ENCODE measurements at regions not wholly inside any gene's neighbourhood (a gene's known extent, or its start where the extent isn't known, plus 50 kb on each side); places are given as distances from the start of the nearest gene placed in this dataset.

DNA sequence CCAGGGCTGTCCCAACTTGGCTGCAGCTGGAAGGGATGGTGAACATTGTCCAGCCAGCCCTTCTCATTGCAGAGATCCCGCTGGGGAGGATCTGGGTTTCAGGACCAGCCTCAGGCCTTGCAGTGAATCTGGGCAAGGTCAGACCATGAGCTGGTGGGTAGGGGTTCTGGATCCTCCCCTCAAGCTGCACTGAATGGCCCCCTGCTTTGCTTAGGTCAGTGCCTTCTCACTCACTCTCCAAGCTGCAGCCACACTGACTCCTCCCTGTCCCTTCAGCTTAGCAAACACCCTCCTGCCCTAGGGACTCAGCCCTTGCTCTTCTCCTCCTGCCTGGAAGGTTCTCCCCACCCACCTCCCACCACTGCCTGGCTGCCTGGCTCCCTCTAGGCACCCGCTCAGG lies 95.3 kb upstream of the KCNG1 start:
- dilution Hi-C loops (cut with HindIII; ENCODE audit: low sequenced_read_pairs, unreplicated experiment), result no loop called here
- no peaks in the 10 kb centered on the region for H3K27me3 ChIP-seq (ENCODE audit: control insufficient read depth, insufficient read depth, low read length)
- no peak overlapping the region for H4K5ac ChIP-seq (ENCODE audit: low read depth, low read length)
- H3K4me1 ChIP-seq (ENCODE audit: control insufficient read depth, insufficient read depth, low read length), result peaks cover 26% of the 10 kb centered on the region
- peak overlapping the region; percentile 36; the same call in 1 of the 2 replicates for H3K4ac ChIP-seq (ENCODE audit: low read depth, low read length)
- no peak overlapping the region for H4K8ac ChIP-seq (ENCODE audit: low read depth in 2 of 2, low read length in 2 of 2)
- H3K14ac ChIP-seq (replicated peaks; ENCODE audit: low read depth, low read length), result 0 out of 2 replicates have a peak overlapping the region, but pooled peaks have one; percentile 0
- H3K23ac ChIP-seq (ENCODE audit: low read depth, low read length), result 0 out of 2 replicates have a peak overlapping the region, but pooled peaks have one; percentile 38
- POLR2A ChIA-PET (ENCODE audit: unreplicated experiment), result no interaction called here
- H2BK20ac ChIP-seq (ENCODE audit: low read depth, low read length), result peak overlapping the region; percentile 0; the same call in 1 of the 2 replicates
- H2AFZ ChIP-seq (replicated peaks; ENCODE audit: low read length, poor library complexity), result no peak overlapping the region
- CTCF ChIA-PET, result no interaction called here
- no peaks in the 10 kb centered on the region for H4K20me1 ChIP-seq (ENCODE audit: insufficient read depth, low read length)
- H2BK5ac ChIP-seq (ENCODE audit: low read depth, low read length, poor library complexity, severe bottlenecking), result peak overlapping the region; percentile 9
- no peaks in the 10 kb centered on the region for H3K36me3 ChIP-seq (ENCODE audit: control insufficient read depth, insufficient read depth, low read length)
- H3K18ac ChIP-seq (ENCODE audit: low read depth, low read length), result no peak overlapping the region; the same call in 1 of the 2 replicates
- in situ Hi-C loops (cut with MboI; ENCODE audit: low sequenced_read_pairs), result no loop called here
- no TSS peak for BruUV-seq (replicated peaks)
- H2BK120ac ChIP-seq (ENCODE audit: low read depth, low read length), result peak overlapping the region; percentile 11
- peak overlapping the region; percentile 47 for H2AK5ac ChIP-seq (ENCODE audit: low read depth, low read length)
- H3K9me3 ChIP-seq (ENCODE audit: control insufficient read depth, insufficient read depth, low read length), result no peaks in the 10 kb centered on the region
- H2BK15ac ChIP-seq (ENCODE audit: low read depth, low read length), result peak overlapping the region; percentile 20; the same call in 2 of the 3 replicates
- H4K91ac ChIP-seq (ENCODE audit: insufficient read depth, low read depth, low read length), result peak overlapping the region; percentile 68
- ATAC-seq (ENCODE audit: low read depth) (no peak), DNase-seq (no peak)
- H3K79me1 ChIP-seq (ENCODE audit: low read depth in 1 of 2, low read length in 2 of 2), result no peaks in the 10 kb centered on the region
- no peak overlapping the region for H3K4me3 ChIP-seq (ENCODE audit: insufficient read depth, low read depth, low read length)
- no peak overlapping the region for H3K9ac ChIP-seq (ENCODE audit: low read depth, low read length)
- no CpG with 5 or more reads among the region's 2 CpGs for WGBS, 2 experiments (ENCODE audit: extremely low coverage in 2 of 2, insufficient read length in 1 of 2)
- H3K27ac ChIP-seq (ENCODE audit: insufficient read depth, low read length), result 0 out of 2 replicates have a peak overlapping the region, but pooled peaks have one; percentile 2
- no peak overlapping the region for H3K56ac ChIP-seq (ENCODE audit: extremely low read depth, insufficient read depth, low read length)
- TF ChIP-seq USF2 (IDR thresholded peaks at IDR 0.05; ENCODE audit: low read depth, low read length), result no peak
- TF ChIP-seq RCOR1 (IDR thresholded peaks at IDR 0.05; ENCODE audit: insufficient replicate concordance, low read length), result no peak
- no peak for TF ChIP-seq SMC3 (IDR thresholded peaks at IDR 0.05; ENCODE audit: low read depth, low read length)
- TF ChIP-seq RAD21 (IDR thresholded peaks at IDR 0.05; ENCODE audit: low read length), result no peak
- TF ChIP-seq, protein P1, sequence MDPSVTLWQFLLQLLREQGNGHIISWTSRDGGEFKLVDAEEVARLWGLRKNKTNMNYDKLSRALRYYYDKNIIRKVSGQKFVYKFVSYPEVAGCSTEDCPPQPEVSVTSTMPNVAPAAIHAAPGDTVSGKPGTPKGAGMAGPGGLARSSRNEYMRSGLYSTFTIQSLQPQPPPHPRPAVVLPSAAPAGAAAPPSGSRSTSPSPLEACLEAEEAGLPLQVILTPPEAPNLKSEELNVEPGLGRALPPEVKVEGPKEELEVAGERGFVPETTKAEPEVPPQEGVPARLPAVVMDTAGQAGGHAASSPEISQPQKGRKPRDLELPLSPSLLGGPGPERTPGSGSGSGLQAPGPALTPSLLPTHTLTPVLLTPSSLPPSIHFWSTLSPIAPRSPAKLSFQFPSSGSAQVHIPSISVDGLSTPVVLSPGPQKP (IDR thresholded peaks at IDR 0.05; ENCODE audit: borderline replicate concordance, low read depth, low read length), result no peak
- TF ChIP-seq MXI1 (IDR thresholded peaks at IDR 0.05; ENCODE audit: borderline replicate concordance, low read depth, low read length), result no peak
- TF ChIP-seq BHLHE40 (IDR thresholded peaks at IDR 0.05; ENCODE audit: low read depth, low read length), result no peak
- TF ChIP-seq CTCF (conservative IDR thresholded peaks at IDR 0.05; ENCODE audit: low read depth, low read length), result no peak
- H3K9me1 ChIP-seq (ENCODE audit: insufficient read depth, low read length), result peaks cover 31% of the 10 kb centered on the region
- H3K4me2 ChIP-seq (ENCODE audit: low read depth, low read length), result no peak overlapping the region
- H2AK9ac ChIP-seq (replicated peaks; ENCODE audit: low read depth, low read length, poor library complexity), result peak overlapping the region; percentile 22
- intact Hi-C loops (cut with micrococcal nuclease), result no loop called here

Measured in IMR-90 (cell line).